Activated T-helper 2 cell treated with anti-CD3 and anti-CD28 coated beads, Interferon-gamma antibody, Interleukin-2, Interleukin-4, amounts not matched to agents 10 μg/mL and 5 μg/mL and 100 μg/mL, durations not matched to agents 14 hours and 24 hours and 36 hours (primary cell): ENCODE measurements at regions not wholly inside any gene's neighbourhood (a gene's known extent, or its start where the extent isn't known, plus 50 kb on each side); places are given as distances from the start of the nearest gene placed in this dataset.
A peak's percentile ranks its signal among the peaks of the same experiment; 100 is the strongest.
"Not testable (repeated sequence)": the region's sequence is repeated elsewhere in the genome, so short reads cannot be mapped to it uniquely, and the experiment has no call there.

Experiments
- DNase-seq: peaks from one replicate; pipeline ENCODE4 v3.0.0; 2021; ENCODE audit warnings: low spot score
- H3K27ac Mint-ChIP-seq: one replicate; pipeline ENCODE4 v1.8.0; 2021; ENCODE audit warnings: mixed read lengths
- H3K27me3 Mint-ChIP-seq: one replicate; pipeline ENCODE4 v1.8.0; 2021; ENCODE audit warnings: low read depth, mixed read lengths
- H3K36me3 Mint-ChIP-seq: one replicate; pipeline ENCODE4 v1.8.0; 2021; ENCODE audit warnings: low read depth, mixed read lengths
- H3K4me1 Mint-ChIP-seq: one replicate; pipeline ENCODE4 v1.8.0; 2021; ENCODE audit warnings: low read depth, mixed read lengths
- H3K4me3 Mint-ChIP-seq: one replicate; pipeline ENCODE4 v1.8.0; 2021; ENCODE audit warnings: low read depth, mild to moderate bottlenecking, moderate library complexity, mixed read lengths
- H3K9me3 Mint-ChIP-seq: one replicate; pipeline ENCODE4 v1.8.0; 2021; ENCODE audit warnings: mixed read lengths
- intact Hi-C: fragments of 100-400 bp; cut with micrococcal nuclease; formaldehyde crosslinking; loops from one replicate; pipeline ENCODE4 v1.15.1; 2023

GRCh38 chrX:132302687-132303086 is 83.4 kb upstream of the RAP2C start:
- H3K4me1 Mint-ChIP-seq, DNase-seq, H3K27me3 Mint-ChIP-seq, H3K9me3 Mint-ChIP-seq, H3K36me3 Mint-ChIP-seq, H3K4me3 Mint-ChIP-seq, intact Hi-C loops, H3K27ac Mint-ChIP-seq: not testable (repeated sequence)

GRCh38 chrX:132294776-132295495 is 75.7 kb upstream of the RAP2C start:
- intact Hi-C loops: loop anchor here (10.0 kb wide), 1 partner anchor 190 kb away; the partner anchor contains the start of gene MBNL3
- Mint-ChIP-seq H3K27ac (no peak overlapping the region), H3K27me3 (no peaks in the 10 kb centered on the region), H3K9me3 (no peaks in the 10 kb centered on the region), H3K4me1 (no peaks in the 10 kb centered on the region), H3K36me3 (no peaks in the 10 kb centered on the region), H3K4me3 (no peak overlapping the region)
- no peak for DNase-seq

- intact Hi-C loops: loop anchor here (10.0 kb wide), 1 partner anchor 191 kb away; the partner anchor contains the start of gene MBNL3
- DNase-seq: no peak
- no peak overlapping the region for H3K4me3 Mint-ChIP-seq
- H3K9me3 Mint-ChIP-seq: no peaks in the 10 kb centered on the region
- H3K27me3 Mint-ChIP-seq: no peaks in the 10 kb centered on the region
- H3K27ac Mint-ChIP-seq: no peak overlapping the region
- H3K36me3 Mint-ChIP-seq: no peaks in the 10 kb centered on the region
- no peaks in the 10 kb centered on the region for H3K4me1 Mint-ChIP-seq
Measured at GRCh38 chrX:132294192-132294591, 74.9 kb upstream of the RAP2C start.

GRCh38 chrX:132292793-132293192 is 73.5 kb upstream of the RAP2C start:
- H3K36me3 Mint-ChIP-seq: no peaks in the 10 kb centered on the region
- no peak overlapping the region for H3K27ac Mint-ChIP-seq
- intact Hi-C loops: loop anchor here (1.0 to 10.0 kb wide), 3 partner anchors 192 to 339 kb away; partner anchors contain the start of gene MBNL3
- no peaks in the 10 kb centered on the region for H3K9me3 Mint-ChIP-seq
- peaks cover 4% of the 10 kb centered on the region for H3K27me3 Mint-ChIP-seq
- peak; percentile 8 for DNase-seq
- no peaks in the 10 kb centered on the region for H3K4me1 Mint-ChIP-seq
- no peak overlapping the region for H3K4me3 Mint-ChIP-seq

- Mint-ChIP-seq H3K9me3 (no peaks in the 10 kb centered on the region), H3K27ac (no peak overlapping the region), H3K4me3 (no peak overlapping the region), H3K4me1 (no peaks in the 10 kb centered on the region), H3K27me3 (peaks cover 7% of the 10 kb centered on the region), H3K36me3 (no peaks in the 10 kb centered on the region)
- DNase-seq: no peak
- intact Hi-C loops: no loop called here
Measured at GRCh38 chrX:132277953-132278614, 58.8 kb upstream of the RAP2C start.

GRCh38 chrX:132272826-132273225 is 53.6 kb upstream of the RAP2C start:
- Mint-ChIP-seq H3K27ac (no peak overlapping the region), H3K36me3 (no peaks in the 10 kb centered on the region), H3K27me3 (peaks cover 7% of the 10 kb centered on the region), H3K4me1 (peaks cover 13% of the 10 kb centered on the region), H3K9me3 (no peaks in the 10 kb centered on the region), H3K4me3 (no peak overlapping the region)
- DNase-seq: no peak
- intact Hi-C loops: no loop called here

GRCh38 chrX:132271311-132271778 is 52.1 kb upstream of the RAP2C start:
- Mint-ChIP-seq H3K36me3 (no peaks in the 10 kb centered on the region), H3K27ac (no peak overlapping the region), H3K9me3 (no peaks in the 10 kb centered on the region), H3K27me3 (peaks cover 4% of the 10 kb centered on the region), H3K4me1 (peaks cover 18% of the 10 kb centered on the region), H3K4me3 (no peak overlapping the region)
- intact Hi-C loops: no loop called here
- no peak for DNase-seq

GRCh38 chrX:132270699-132271098 is 51.5 kb upstream of the RAP2C start:
- DNase-seq: no peak
- no peaks in the 10 kb centered on the region for H3K9me3 Mint-ChIP-seq
- no peak overlapping the region for H3K4me3 Mint-ChIP-seq
- intact Hi-C loops: no loop called here
- no peaks in the 10 kb centered on the region for H3K36me3 Mint-ChIP-seq
- peaks cover 3% of the 10 kb centered on the region for H3K27me3 Mint-ChIP-seq
- no peak overlapping the region for H3K27ac Mint-ChIP-seq
- peaks cover 18% of the 10 kb centered on the region for H3K4me1 Mint-ChIP-seq

GRCh38 chrX:132270021-132270420 is 50.8 kb upstream of the RAP2C start:
- no peak overlapping the region for H3K4me3 Mint-ChIP-seq
- H3K27ac Mint-ChIP-seq: no peak overlapping the region
- H3K27me3 Mint-ChIP-seq: peaks cover 3% of the 10 kb centered on the region
- peaks cover 18% of the 10 kb centered on the region for H3K4me1 Mint-ChIP-seq
- H3K36me3 Mint-ChIP-seq: no peaks in the 10 kb centered on the region
- DNase-seq: no peak
- intact Hi-C loops: no loop called here
- H3K9me3 Mint-ChIP-seq: no peaks in the 10 kb centered on the region
